ENCODE measurements at regions not wholly inside any gene's neighbourhood (a gene's known extent, or its start where the extent isn't known, plus 50 kb on each side); places are given as distances from the start of the nearest gene placed in this dataset.

GRCh38 chr4:123667991-123668390 lies 271.4 kb downstream of the SPRY1 start:
- dilution Hi-C loops (cut with MboI; ENCODE audit: extremely low pct_ligation_motif_present, low sequenced_read_pairs) = no loop called here
- TF ChIP-seq CTCF (optimal IDR thresholded peaks at IDR 0.05 in 1 of 3, IDR thresholded peaks at IDR 0.05 in 1 of 3, conservative IDR thresholded peaks at IDR 0.05 in 1 of 3; ENCODE audit: extremely low read depth in 1 of 3, insufficient read depth in 2 of 3, low read length in 3 of 3) (no peak), EZH2 (IDR thresholded peaks at IDR 0.05; ENCODE audit: low read length) (no peak)
- Histone ChIP-seq H3K27ac (ENCODE audit: control insufficient read depth, insufficient read depth, low read length) (no peak overlapping the region), H3K4me2 (ENCODE audit: control insufficient read depth, extremely low read depth, insufficient read depth, low read depth, low read length) (no peak overlapping the region), H3K79me2 (ENCODE audit: control insufficient read depth, insufficient read depth, low read length) (no peaks in the 10 kb centered on the region), H4K20me1 (ENCODE audit: control insufficient read depth, extremely low read depth, insufficient read depth, low read length) (no peaks in the 10 kb centered on the region), H3K9me3 (ENCODE audit: control insufficient read depth, low read depth, low read length) (no peaks in the 10 kb centered on the region), H3K4me3 (ENCODE audit: control insufficient read depth in 2 of 3, extremely low read depth in 1 of 3, insufficient read depth in 2 of 3, low read depth in 1 of 3, low read length in 3 of 3) (no peak overlapping the region), H2AFZ (ENCODE audit: control insufficient read depth, low read length) (no peak overlapping the region), H3K27me3 (ENCODE audit: control insufficient read depth, extremely low read depth, insufficient read depth, low read length) (no peaks in the 10 kb centered on the region), H3K9me1 (ENCODE audit: control insufficient read depth, extremely low read depth, insufficient read depth, low read length) (no peaks in the 10 kb centered on the region), H3K4me1 (ENCODE audit: control insufficient read depth, extremely low read depth, insufficient read depth, low read length) (no peaks in the 10 kb centered on the region), H3K9ac (ENCODE audit: control insufficient read depth, extremely low read depth, insufficient read depth, low read length) (no peak overlapping the region), H3K36me3 (ENCODE audit: control insufficient read depth in 2 of 2, extremely low read depth in 1 of 2, insufficient read depth in 2 of 2, low read length in 2 of 2) (no peaks in the 10 kb centered on the region)
- DNase-seq (ENCODE audit: low read depth, low spot score) = no peak
- FAIRE-seq = no peak

- Histone ChIP-seq H4K20me1 (ENCODE audit: control insufficient read depth, extremely low read depth, insufficient read depth, low read length) (no peaks in the 10 kb centered on the region), H3K9me3 (ENCODE audit: control insufficient read depth, low read depth, low read length) (no peaks in the 10 kb centered on the region), H3K9ac (ENCODE audit: control insufficient read depth, extremely low read depth, insufficient read depth, low read length) (no peak overlapping the region), H3K27ac (ENCODE audit: control insufficient read depth, insufficient read depth, low read length) (no peak overlapping the region), H3K4me2 (ENCODE audit: control insufficient read depth, extremely low read depth, insufficient read depth, low read depth, low read length) (no peak overlapping the region), H3K9me1 (ENCODE audit: control insufficient read depth, extremely low read depth, insufficient read depth, low read length) (no peaks in the 10 kb centered on the region), H2AFZ (ENCODE audit: control insufficient read depth, low read length) (no peak overlapping the region), H3K79me2 (ENCODE audit: control insufficient read depth, insufficient read depth, low read length) (no peaks in the 10 kb centered on the region), H3K27me3 (ENCODE audit: control insufficient read depth, extremely low read depth, insufficient read depth, low read length) (no peaks in the 10 kb centered on the region), H3K36me3 (ENCODE audit: control insufficient read depth in 2 of 2, extremely low read depth in 1 of 2, insufficient read depth in 2 of 2, low read length in 2 of 2) (no peaks in the 10 kb centered on the region), H3K4me1 (ENCODE audit: control insufficient read depth, extremely low read depth, insufficient read depth, low read length) (peaks cover 11% of the 10 kb centered on the region), H3K4me3 (ENCODE audit: control insufficient read depth in 2 of 3, extremely low read depth in 1 of 3, insufficient read depth in 2 of 3, low read depth in 1 of 3, low read length in 3 of 3) (no peak overlapping the region)
- no peak for TF ChIP-seq CTCF (optimal IDR thresholded peaks at IDR 0.05 in 1 of 3, IDR thresholded peaks at IDR 0.05 in 1 of 3, conservative IDR thresholded peaks at IDR 0.05 in 1 of 3; ENCODE audit: extremely low read depth in 1 of 3, insufficient read depth in 2 of 3, low read length in 3 of 3)
- TF ChIP-seq EZH2 (IDR thresholded peaks at IDR 0.05; ENCODE audit: low read length) = no peak
- DNase-seq (ENCODE audit: low read depth, low spot score) (no peak), FAIRE-seq (no peak)
- dilution Hi-C loops (cut with MboI; ENCODE audit: extremely low pct_ligation_motif_present, low sequenced_read_pairs) = no loop called here
Measured at GRCh38 chr4:123671636-123672404, 275.2 kb downstream of the SPRY1 start.
